Vagina (tissue), 2 donors: ENCODE measurements at regions not wholly inside any gene's neighbourhood (a gene's known extent, or its start where the extent isn't known, plus 50 kb on each side); places are given as distances from the start of the nearest gene placed in this dataset.

ENCODE experiments used
- POLR2AphosphoS5 ChIP-seq, 2 donors: sonication (generic); formaldehyde crosslinking; IDR thresholded peaks; one replicate each; pipeline ENCODE4 v1.9.0; 2017; ENCODE audit warnings: antibody characterized with exemption in 2 of 2, mild to moderate bottlenecking in 2 of 2, low read depth in 1 of 2; ENCODE audit not compliant: insufficient read depth in 1 of 2
- TF ChIP-seq, protein P1 (sequence below), 3 experiments: fragments of 450-650 bp in 2 of 3; fragments of 200-600 bp in 1 of 3; sonication (generic) in 1 of 3; IDR thresholded peaks; one replicate each; pipeline ENCODE4 v1.5.1; 2017 to 2019; ENCODE audit warnings: antibody characterized with exemption in 3 of 3, mild to moderate bottlenecking in 2 of 3, moderate library complexity in 2 of 3

DNA sequence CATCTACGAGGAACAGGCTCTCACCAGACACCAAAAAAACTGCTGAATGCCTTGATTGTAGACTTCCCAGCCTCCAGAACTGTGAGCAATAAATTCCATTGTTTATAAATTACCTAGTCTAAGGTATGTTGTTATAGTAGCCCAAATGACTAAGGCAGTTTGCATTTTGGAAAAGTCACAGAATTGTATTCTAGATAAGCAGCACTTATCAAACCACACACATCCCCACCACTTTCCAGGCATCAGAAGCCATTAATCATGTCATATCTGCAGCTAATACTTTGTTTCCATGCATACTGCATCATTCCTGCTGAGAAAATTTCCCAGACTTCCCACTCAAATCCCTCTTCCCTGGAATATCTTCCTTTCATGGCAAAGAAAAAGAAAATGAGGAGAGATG, 187.2 kb downstream of the INO80D start:
- TF ChIP-seq, protein P1, sequence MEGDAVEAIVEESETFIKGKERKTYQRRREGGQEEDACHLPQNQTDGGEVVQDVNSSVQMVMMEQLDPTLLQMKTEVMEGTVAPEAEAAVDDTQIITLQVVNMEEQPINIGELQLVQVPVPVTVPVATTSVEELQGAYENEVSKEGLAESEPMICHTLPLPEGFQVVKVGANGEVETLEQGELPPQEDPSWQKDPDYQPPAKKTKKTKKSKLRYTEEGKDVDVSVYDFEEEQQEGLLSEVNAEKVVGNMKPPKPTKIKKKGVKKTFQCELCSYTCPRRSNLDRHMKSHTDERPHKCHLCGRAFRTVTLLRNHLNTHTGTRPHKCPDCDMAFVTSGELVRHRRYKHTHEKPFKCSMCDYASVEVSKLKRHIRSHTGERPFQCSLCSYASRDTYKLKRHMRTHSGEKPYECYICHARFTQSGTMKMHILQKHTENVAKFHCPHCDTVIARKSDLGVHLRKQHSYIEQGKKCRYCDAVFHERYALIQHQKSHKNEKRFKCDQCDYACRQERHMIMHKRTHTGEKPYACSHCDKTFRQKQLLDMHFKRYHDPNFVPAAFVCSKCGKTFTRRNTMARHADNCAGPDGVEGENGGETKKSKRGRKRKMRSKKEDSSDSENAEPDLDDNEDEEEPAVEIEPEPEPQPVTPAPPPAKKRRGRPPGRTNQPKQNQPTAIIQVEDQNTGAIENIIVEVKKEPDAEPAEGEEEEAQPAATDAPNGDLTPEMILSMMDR (IDR thresholded peaks at IDR 0.05): no peak
- TF ChIP-seq POLR2AphosphoS5 (IDR thresholded peaks at IDR 0.05; ENCODE audit: insufficient read depth in 1 of 2, low read depth in 1 of 2): no peak
